A549 (cell line): ENCODE measurements at regions not wholly inside any gene's neighbourhood (a gene's known extent, or its start where the extent isn't known, plus 50 kb on each side); places are given as distances from the start of the nearest gene placed in this dataset.

Experiments used
- BHLHE40 ChIP-seq: IDR thresholded peaks from 2 replicates; pipeline ENCODE4 v1.6.1; 2012; ENCODE audit warnings: low read depth, low read length, inconsistent platforms
- CEBPB ChIP-seq, 2 experiments: fragments of >200 bp in 1 of 2; sonication (Bioruptor Twin) in 1 of 2; formaldehyde crosslinking in 1 of 2; IDR thresholded peaks; 2 replicates each; pipeline ENCODE4 v1.6.1; 2012 to 2016
- CHD4 ChIP-seq: fragments of 200-600 bp; sonication (generic); IDR thresholded peaks from 2 replicates; pipeline ENCODE4 v1.6.1; 2016; ENCODE audit warnings: antibody characterized with exemption, mild to moderate bottlenecking, borderline replicate concordance
- CTCF ChIP-seq: fragments of >200 bp; sonication (Bioruptor Twin); formaldehyde crosslinking; IDR thresholded peaks from 3 replicates; pipeline ENCODE4 v1.5.1; 2016
- E2F6 ChIP-seq: IDR thresholded peaks from 2 replicates; pipeline ENCODE4 v1.6.1; 2012; ENCODE audit warnings: low read depth, borderline replicate concordance
- EP300 ChIP-seq, 2 experiments: fragments of >200 bp; sonication (Bioruptor Twin); formaldehyde crosslinking; IDR thresholded peaks; 2 replicates in 1 of 2; 3 replicates in 1 of 2; pipeline ENCODE4 v1.6.1; 2016 to 2017
- MYC ChIP-seq: IDR thresholded peaks from 2 replicates; pipeline ENCODE4 v1.6.1; 2012; ENCODE audit warnings: mild to moderate bottlenecking, inconsistent platforms, low read length, improper control_type of control experiment, borderline replicate concordance
- NR3C1 ChIP-seq: fragments of >200 bp; sonication (Bioruptor Twin); formaldehyde crosslinking; IDR thresholded peaks from 3 replicates; pipeline ENCODE4 v1.6.1; 2017
- RCOR1 ChIP-seq: fragments of 150-350 bp; IDR thresholded peaks from 2 replicates; pipeline ENCODE4 v1.6.1; 2014; ENCODE audit warnings: antibody characterized with exemption, low read length, low read depth
- SMC3 ChIP-seq: fragments of >200 bp; sonication (Bioruptor Twin); formaldehyde crosslinking; IDR thresholded peaks from 3 replicates; pipeline ENCODE4 v1.6.1; 2018; ENCODE audit warnings: inconsistent platforms
- USF2 ChIP-seq: fragments of 450-650 bp; IDR thresholded peaks from 2 replicates; pipeline ENCODE4 v1.6.1; 2014; ENCODE audit warnings: antibody characterized with exemption

- TF ChIP-seq CTCF (no peak), MYC (no peak), RCOR1 (no peak), NR3C1 (no peak), E2F6 (no peak), CEBPB (IDR thresholded peaks at IDR 0.05) (peak; percentile 15 to 24; a peak in 1 of 4 replicates), CHD4 (no peak), SMC3 (peak; percentile 52; the same call in 2 of the 3 replicates), EP300 (IDR thresholded peaks at IDR 0.05) (peak; percentile 97 to 98), USF2 (no peak), BHLHE40 (no peak)
Observed at GRCh38 chr3:102089904-102090720, 240.8 kb downstream of the NFKBIZ start.
